CD4-positive, alpha-beta T cell treated with Interleukin-4 for 4 hours (primary cell): ENCODE measurements at regions not wholly inside any gene's neighbourhood (a gene's known extent, or its start where the extent isn't known, plus 50 kb on each side); places are given as distances from the start of the nearest gene placed in this dataset.
"Not testable (repeated sequence)": the region's sequence is repeated elsewhere in the genome, so short reads cannot be mapped to it uniquely, and the experiment has no call there.

Source experiments
- DNase-seq: peaks from one replicate; pipeline ENCODE4 v3.0.0-alpha.2; 2020

DNA sequence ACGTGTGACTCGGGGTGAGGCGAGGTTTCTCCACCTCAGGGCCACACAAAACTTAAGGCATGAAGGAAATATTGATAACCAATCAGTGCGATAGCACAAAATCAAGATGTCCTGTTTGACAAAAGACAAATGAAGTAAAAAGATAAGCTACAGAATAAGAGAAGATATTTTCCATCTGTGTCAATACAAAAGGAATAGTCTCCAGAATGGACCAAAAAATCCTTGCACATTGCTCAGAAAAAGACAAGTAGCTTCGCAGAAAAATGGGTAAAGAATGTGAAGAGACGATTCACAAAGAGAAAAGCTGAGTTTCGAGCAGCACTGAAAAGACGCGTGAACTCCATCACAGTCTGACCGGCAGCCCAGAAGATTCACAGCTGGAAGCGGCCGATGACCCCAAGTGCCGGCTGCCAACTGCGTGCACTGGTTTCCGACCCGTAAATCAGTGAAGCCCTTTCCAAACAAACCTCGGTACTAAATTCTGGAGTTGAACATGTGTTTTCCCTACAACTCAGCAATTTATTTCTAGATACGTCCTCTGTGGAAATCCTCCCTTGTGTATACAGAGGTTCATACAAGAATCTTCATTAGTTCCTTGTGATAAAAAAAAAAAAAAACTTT lies 308.4 kb downstream of the BRD1 start:
- no peak for DNase-seq

DNA sequence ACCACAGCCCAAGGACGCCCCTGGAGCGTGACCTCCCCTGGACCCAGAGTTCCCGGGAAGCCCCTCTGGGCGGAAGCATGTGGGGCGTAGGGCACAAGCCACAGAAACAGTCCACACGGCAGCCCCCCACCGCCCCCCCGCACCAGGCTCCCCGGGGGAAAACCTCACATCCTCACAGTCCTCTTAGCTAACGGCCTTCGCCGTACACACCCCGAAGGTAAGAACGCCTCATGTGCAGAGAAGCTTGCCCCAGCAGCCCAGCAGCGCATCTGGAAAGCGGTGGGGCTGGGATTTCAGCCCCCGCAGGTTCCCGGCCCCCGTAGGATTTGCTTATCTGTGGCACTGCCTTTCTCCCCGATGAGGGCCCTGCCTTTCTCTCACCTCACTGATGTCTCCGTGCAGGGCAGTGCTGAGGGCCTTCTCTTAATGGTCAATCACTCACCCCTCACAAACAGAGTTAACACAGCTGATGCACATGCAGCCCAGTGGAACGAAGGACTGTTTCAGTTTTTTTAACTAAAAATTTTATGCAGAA lies 309.2 kb downstream of the BRD1 start:
- DNase-seq: no peak

- DNase-seq: no peak
Measured at GRCh38 chr22:49517667-49518185, 309.9 kb downstream of the BRD1 start.

GRCh38 chr22:49517211-49517610 lies 310.5 kb downstream of the BRD1 start:
- no peak for DNase-seq

GRCh38 chr22:49515475-49515874 lies 312.2 kb downstream of the BRD1 start:
- DNase-seq: no peak

DNA sequence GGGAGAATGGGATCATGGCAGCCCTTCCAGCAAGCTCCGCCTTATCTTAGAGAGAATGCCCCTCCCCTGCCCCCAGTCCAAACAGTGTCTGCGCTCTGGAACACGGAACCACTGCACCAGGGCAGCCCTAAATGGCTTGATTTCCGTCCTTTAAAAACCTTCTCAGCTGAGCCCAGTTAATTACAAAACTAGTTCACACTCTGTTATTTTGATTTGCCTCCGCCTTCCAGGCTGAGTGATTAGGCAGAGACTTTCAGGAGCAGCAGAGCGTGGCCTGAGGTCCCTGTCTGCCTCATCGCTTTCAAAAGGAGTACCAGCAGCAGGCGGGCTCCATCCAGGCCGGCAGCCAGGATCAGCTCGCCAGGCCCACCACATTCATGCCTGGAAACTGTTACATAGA lies 313.0 kb downstream of the BRD1 start:
- DNase-seq: no peak

DNA sequence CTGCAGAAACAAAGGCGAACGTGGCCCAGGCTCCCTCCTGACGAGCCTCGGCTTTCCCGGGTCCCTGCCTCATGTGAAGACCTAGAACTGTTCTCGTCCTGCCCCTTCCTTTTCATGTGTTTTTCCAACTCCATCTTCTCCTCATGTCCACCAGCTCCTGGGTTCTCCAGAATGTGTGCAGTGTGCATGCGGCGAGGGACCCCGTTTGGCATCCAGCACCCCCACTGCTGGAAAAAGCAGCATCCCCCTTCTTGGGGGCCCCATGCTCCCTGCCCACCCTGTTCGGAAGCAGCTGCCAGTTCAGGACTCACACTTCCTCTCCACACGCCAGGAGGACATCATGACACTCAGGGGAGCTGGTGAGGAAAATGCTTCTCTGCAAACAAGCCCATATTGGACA lies 313.5 kb downstream of the BRD1 start:
- DNase-seq: no peak

GRCh38 chr22:49513358-49513851 lies 314.3 kb downstream of the BRD1 start:
- no peak for DNase-seq

DNA sequence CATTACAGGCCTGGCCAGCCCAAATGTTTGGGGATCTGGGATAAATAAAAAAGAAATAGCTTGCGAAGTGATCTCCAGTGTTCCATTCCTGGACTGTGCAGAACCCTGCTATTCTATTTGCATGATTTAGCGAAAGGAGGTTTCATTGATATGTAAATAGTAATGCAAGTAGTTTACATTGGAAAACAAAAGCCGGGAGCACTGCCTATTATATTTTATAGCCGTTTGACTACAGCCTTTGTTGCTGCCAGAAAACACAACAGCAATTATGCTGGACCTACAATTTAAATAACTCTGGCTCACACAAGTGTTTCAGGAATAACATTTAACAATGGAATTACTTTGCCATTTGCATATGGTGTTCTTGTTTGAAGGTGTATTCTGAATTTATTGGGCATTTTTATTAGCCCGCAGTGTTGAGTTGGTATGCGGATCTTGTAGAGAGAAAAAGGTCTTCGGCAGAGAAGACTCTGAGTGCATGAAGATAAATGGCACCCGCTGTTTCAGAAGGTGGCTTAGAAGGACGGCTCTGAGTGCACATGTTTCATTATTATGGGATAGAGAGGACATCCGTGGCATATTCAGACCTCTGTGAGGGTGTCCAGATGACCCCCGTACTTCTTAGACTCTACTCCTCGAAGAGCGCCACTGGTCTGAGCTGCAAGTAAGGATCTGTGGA lies 315.0 kb downstream of the BRD1 start:
- no peak for DNase-seq

DNA sequence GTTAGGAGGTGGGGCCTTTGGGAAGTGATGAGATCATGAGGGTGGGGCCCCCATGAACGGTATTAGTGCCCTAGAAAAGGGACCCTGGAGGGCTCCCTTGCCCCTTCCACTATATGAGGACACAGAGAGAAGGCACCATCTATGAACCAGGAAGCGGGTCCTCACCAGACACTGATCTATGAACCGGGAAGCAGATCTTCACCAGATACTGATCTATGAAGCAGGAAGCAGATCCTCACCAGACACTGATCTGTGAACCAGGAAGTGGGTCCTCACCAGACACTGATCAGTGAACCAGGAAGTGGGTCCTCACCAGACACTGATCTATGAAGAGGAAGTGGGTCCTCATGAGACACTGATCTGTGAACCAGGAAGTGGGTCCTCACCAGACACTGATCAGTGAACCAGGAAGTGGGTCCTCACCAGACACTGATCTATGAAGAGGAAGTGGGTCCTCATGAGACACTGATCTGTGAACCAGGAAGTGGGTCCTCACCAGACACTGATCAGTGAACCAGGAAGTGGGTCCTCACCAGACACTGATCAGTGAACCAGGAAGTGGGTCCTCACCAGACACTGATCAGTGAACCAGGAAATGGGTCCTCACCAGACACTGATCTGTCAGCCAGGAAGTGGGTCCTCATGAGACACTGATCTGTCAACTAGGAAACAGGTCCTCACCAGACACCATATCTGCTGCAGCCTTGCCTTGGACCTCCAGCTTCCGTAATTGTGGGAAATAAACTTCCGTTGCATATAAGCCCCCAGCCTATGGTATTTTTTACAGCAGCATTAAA lies 316.1 kb downstream of the BRD1 start:
- not testable (repeated sequence) for DNase-seq

DNA sequence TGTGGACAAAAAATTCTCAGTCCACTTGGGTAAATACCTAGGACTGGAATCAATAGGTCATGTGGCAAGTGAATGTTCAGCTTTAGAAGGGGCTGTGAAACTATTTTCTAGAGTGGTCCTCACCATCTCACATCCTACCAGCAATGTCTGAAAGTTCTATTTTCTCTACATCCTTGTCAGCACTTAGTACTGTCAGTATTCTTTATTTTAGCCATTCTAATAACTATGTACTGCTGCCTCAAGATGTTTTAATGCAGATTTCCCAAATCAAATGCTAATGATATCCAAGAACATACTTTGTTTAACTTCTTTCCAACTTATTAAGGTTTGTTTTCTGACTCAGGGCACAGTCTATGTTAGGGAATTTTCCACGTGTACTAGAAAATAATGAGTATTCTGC lies 317.0 kb downstream of the BRD1 start:
- no peak for DNase-seq

DNA sequence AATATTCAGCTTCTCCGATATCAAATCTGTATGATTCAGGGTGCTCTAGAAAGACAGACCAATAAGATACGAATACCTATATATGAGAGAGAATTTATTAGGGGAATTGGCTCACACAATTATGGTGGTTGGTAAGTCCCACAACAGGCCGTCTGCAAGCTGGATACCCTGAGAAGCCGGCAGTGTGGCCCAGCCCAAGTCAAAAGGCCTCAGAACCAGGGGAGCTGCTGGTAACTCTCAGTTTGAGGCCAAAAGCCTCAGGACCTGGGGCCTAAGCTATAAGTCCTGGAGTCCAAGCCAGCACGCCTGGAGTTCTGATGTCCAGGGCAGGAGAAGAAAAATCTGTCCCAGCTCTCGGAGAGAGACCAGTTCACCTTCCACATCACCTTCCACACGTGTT lies 318.7 kb downstream of the BRD1 start:
- DNase-seq: no peak

DNA sequence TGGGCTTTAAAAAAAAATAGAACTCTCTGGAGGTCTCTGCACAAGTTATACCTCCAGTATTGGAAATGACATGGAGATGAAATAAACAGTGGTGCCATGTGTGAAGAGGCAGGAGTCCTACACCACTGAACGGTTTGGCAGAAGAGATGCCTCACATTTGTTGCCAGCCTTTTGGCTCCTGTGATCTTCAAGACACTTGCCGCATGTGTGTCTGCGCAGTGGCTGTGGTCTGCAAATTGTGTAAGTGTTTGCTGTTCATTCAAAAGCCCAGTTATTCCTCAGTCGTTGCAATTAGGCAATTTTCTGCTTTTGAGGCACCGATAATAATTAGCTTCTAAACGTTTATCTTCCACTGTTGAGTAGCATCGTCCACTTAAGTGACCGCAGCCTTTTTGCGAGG lies 319.1 kb downstream of the BRD1 start:
- DNase-seq: no peak

DNA sequence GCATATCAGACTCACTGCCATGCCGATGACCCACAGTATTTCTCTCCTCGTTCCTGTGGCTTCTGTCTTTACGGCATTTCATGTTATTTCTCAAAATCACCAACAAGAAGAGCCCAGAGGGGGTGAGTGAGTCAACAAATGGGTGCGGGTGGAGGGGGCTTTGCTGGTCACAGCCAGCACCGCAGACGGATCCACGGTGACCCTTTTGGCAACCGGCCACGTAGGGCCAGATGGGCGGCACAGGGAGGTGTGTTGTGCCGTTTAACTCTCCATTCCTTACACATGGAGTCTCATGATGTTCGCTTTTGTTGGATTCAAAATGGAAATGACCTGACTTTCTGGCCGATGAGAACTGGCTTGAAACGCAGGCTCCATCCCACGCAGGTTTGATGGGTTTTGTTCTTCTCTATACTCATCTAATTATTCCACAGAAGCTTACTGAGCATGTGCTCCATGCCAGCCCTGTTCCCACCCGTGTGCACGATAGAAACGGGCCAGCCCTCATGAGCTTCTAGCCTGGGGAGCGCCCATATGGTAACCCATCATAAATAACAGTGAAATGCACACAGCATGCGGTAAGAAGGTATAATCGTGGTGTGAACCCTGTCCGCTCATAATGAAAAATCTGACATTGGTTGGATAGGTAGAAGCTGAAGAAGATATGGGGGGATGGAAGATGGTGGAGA lies 319.9 kb downstream of the BRD1 start:
- no peak for DNase-seq

DNA sequence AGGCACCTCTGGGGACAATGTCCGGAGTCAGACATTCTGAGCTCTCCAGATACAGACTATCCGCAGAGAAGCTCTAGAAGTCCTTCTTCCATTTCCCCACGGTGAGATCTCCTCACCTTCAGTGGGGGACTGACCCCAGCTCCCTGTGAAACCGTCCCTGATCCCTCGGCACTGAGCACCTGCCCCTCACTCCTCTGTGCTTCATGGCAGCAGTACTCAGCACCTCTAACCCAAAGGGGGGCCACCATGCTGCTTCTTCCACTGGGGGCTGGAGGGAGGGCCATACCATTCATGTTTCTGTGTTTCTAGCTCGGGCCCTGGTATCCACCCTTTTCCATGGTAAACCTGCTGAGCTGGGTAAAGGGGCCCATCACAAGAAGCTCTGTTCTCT lies 321.7 kb downstream of the BRD1 start:
- no peak for DNase-seq

- no peak for DNase-seq
Measured at GRCh38 chr22:49505337-49506009, 322.2 kb downstream of the BRD1 start.

- no peak for DNase-seq
Measured at GRCh38 chr22:49503896-49504521, 323.7 kb downstream of the BRD1 start.

GRCh38 chr22:49503321-49503720 lies 324.4 kb downstream of the BRD1 start:
- no peak for DNase-seq

DNA sequence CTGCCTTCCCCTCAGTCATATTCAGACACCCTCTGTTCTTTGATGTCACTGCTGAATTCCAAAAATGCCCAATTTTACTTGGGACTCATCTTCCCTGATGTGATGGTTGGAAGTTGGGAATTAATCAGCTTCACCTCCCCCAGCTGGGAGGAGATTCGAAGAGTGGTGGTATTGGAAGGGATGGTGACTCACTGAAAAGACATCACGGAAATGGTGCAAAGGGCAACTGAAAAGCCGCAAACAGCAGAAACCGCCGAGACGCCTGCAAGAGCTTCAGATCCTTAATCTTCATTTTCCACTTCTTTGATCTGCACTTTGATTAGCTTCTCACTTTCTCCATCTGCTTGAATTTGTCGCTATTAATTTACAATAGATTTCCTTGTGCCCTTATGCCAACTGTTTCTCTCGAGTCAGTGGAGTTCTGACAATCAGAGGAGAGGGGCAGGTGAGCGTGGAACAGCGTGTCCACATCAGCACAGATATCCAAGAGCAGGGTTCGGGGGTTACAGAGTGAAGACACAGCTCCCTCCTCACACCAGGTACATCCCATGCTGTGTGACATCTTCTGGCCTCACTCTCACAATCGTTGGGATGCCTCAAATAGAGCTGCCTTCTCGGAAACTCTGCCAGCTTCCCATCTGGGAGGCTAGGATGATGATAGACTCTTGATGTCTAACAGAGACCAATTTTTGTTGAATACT lies 325.4 kb downstream of the BRD1 start:
- DNase-seq: no peak

DNA sequence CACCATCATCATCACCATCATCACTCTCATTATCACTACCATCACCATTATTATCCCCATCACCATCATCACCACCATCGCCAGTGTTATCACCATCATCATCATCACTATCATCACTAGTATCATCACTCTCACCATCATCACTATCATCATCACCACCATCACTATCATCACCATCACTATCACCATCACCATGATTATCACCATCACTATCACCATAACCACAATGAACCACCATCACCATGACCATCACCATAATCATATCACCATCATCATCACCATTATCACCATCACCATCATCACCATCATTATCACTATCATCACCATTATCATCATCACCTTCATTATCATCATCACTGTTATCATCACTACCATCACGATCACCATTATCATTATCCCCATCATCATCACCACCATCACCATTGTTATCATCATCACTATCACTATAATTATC lies 326.7 kb downstream of the BRD1 start:
- no peak for DNase-seq

DNA sequence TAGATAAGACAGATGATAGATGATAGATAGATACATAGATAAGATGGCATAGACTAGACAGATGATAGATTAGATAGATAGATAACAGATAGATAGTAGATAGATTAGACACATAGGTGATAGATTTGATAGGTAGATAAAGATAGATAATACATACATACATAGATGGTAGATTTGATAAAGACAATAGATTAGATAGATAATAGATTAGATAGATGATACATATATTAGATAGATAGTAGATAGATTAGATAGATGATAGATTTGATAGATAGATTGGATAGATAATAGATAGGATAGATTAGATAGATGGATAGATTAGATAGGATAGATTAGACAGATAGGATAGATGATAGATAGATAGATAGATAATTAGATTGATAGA lies 327.6 kb downstream of the BRD1 start:
- DNase-seq: no peak
